ENCODE measurements at regions not wholly inside any gene's neighbourhood (a gene's known extent, or its start where the extent isn't known, plus 50 kb on each side); places are given as distances from the start of the nearest gene placed in this dataset.

GRCh38 chr6:132054525-132054924 is 103.4 kb upstream of the CCN2 start:
- TF ChIP-seq CTCF (IDR thresholded peaks at IDR 0.05) (no peak), TAF1 (IDR thresholded peaks at IDR 0.05; ENCODE audit: borderline replicate concordance, low read depth, low read length) (no peak), MAX (IDR thresholded peaks at IDR 0.05; ENCODE audit: low read depth) (peak; percentile 63), REST (IDR thresholded peaks at IDR 0.05; ENCODE audit: low read depth, low read length) (no peak), POLR2AphosphoS5 (IDR thresholded peaks at IDR 0.05; ENCODE audit: low read depth, low read length) (no peak; the same call in 1 of the 2 replicates), USF1 (IDR thresholded peaks at IDR 0.05; ENCODE audit: borderline replicate concordance, low read depth) (no peak), SMC3 (IDR thresholded peaks at IDR 0.05; ENCODE audit: low read depth, low read length) (no peak), TEAD4 (IDR thresholded peaks at IDR 0.05; ENCODE audit: borderline replicate concordance, insufficient read depth) (peak; percentile 56; the same call in 1 of the 2 replicates), RAD21 (IDR thresholded peaks at IDR 0.05; ENCODE audit: low read length) (no peak), FOXM1 (IDR thresholded peaks at IDR 0.05; ENCODE audit: low read depth) (no peak), USF2 (IDR thresholded peaks at IDR 0.05; ENCODE audit: borderline replicate concordance, low read depth, low read length) (no peak)

Measured in SK-N-SH (cell line).